HG03108 (cell line): ENCODE measurements at regions not wholly inside any gene's neighbourhood (a gene's known extent, or its start where the extent isn't known, plus 50 kb on each side); places are given as distances from the start of the nearest gene placed in this dataset.

Experiments
- ATAC-seq: cut with Tn5 transposase; IDR thresholded peaks from one replicate; pipeline ENCODE4 v1.9.1; 2021; ENCODE audit warnings: moderate library complexity; ENCODE audit not compliant: unreplicated experiment

DNA sequence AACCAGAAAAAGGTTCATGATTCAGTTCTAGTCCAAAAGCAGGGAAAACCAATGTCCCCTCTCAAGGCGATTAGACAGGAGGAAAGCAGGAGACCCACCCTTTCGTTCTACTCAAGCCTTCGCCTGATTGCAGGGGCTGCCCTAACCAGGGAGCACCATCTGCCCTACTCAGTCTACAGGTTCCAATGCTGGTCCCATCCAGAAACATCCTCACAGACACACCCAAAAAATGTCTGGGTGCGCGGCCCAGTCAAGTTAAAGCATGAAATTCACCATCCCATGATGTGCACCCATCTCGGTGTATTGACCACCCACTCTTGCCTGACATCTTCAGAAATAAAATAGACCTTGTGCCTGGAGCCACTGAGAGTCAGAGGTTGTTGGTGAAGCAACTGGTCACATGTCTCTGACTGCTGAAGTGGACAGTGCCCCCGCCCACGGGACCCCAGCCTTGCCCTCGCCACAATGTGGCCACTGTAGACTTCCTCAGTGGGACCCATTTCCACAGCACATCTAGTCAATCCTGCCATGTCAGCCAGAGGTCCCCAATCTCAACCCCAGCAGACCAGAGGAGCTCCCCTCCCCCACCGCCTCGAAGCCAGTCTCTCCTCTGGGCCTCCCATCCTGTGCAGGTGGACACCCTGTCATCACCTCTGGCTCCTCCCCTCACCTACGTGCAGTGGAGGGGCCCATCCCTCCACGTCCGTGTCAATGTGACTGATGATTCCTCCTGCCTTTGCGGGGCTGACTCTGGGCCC, 116.3 kb upstream of the PPP2R2D start:
- ATAC-seq = no peak

DNA sequence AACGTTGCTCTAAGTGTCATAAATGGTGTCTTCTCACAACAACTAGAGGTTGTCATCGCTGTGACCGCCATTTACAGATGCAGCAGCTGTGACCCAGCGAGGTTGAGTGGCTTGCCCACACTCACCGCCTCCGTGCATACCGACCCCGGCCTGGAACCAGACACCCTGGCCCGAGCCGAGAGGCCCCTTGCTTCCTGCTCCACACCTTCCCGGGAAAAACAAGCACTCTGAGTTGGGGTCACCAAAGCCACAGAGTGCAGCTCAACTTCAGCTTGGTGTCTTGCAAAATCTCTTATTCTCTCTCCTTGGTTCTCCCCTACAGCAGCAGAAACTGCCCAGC, 115.7 kb upstream of the PPP2R2D start:
- ATAC-seq = no peak

DNA sequence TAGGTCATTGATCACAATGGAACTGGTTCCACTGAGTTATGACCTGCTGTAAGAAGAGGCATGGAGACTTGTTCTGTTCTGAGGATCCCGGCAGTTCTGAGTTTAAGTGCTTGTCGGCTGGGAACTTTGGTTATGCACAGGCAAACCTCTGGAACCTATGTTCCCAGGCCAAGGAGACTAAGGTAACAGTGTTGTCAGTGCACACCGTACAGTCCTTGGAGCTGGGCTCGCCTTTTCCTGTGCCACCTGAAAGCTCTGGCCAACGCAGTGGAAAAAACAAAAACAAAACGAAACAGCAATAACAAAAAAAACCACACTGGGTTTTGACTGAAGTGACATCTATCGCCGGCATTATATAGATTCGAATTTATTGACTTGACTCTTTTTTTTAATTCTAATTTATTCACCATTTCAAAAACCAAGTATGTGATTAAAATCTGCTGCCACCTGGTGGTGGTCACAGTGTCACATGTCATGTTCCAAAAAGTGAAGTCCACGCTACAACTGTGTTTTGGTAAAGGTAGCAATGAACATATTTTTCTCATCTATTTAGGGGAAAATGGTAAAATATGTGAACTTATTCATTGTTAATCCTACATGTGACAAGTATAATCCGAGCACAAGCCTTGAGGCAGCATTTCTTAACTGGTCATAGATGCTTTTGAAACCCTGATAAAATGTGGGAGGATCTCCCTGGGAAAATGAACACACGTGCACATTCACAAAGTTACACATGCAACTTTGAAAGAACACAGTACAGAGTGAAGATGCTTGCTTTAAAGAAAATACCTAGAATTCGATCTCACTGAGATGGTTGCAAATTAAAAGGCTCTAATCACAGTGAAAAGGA, 113.8 kb upstream of the PPP2R2D start:
- no peak for ATAC-seq

DNA sequence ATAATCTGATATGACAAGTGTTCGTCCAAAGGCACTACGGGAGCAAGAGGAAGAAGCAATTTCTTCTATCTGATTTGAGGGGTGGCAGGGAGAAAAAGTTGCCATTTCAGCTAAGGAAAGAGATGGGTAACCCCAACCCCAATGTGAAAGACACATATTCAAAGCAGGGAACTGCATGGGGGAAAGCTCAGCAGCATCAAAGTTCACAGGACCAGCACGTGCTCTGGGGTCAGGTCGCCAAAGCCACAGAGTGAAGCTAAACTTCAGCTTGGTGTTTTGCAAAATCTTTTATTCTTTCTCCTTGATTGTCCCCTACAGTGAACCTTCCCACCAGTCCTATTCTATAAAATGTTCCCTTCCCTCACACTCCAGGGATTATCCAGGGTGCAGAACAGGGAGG, 112.8 kb upstream of the PPP2R2D start:
- no peak for ATAC-seq

DNA sequence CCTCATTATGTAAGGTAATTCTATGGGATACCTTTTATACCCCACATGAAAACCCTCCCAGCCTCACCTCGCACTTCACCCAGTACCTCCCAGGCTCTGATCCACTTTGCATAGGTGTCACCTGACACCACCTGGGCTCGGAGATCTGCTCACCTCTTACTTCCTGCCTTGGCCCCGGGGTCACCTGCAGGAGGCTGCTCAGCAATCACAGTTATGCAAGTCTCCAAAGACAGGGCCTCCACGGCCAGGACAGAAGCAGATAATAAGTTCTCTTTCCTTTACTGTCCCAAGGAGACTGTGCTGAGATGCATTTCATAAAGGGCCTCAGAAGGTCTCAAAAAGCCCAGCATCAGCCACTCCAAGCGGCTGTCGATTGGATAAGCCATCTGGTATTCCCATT, 112.4 kb upstream of the PPP2R2D start:
- no peak for ATAC-seq

DNA sequence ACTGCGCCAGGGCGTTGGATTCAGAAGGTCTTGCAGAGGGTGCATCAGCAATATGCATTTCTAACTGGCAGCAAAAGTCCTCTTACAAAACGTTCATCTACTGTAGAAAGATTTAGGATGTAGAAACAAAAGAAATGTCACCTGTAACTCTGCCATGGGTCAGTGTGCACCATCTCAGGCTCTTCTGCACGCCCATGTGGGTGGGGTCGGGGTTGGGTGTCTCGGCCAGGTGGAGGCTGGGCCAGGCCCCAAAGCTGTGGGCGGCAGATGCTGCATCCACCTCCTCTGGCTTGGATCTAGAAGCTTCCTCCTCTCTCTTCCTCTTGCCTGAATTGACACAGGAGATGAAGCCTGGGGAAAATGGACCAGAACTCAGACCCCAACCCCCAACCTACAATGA, 111.3 kb upstream of the PPP2R2D start:
- ATAC-seq = no peak

DNA sequence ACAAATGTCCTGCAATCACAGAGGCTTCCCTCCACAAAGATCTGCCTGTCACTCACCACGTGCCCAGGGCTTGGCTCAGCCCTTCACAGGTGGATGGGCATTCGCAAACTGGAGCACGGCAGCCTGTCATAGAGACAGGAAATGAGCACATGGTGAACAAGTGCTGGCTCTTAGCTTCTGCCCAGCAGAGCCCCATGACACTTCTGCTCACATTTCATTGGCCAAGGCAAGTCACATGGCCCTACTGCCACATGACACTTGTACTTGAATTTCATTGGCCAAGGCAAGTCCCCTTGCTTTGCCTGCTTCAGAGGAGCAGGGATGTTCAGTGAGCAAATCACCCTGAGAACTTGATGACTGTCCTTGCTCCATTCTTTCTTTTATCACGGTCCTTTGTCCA, 110.8 kb upstream of the PPP2R2D start:
- no peak for ATAC-seq

DNA sequence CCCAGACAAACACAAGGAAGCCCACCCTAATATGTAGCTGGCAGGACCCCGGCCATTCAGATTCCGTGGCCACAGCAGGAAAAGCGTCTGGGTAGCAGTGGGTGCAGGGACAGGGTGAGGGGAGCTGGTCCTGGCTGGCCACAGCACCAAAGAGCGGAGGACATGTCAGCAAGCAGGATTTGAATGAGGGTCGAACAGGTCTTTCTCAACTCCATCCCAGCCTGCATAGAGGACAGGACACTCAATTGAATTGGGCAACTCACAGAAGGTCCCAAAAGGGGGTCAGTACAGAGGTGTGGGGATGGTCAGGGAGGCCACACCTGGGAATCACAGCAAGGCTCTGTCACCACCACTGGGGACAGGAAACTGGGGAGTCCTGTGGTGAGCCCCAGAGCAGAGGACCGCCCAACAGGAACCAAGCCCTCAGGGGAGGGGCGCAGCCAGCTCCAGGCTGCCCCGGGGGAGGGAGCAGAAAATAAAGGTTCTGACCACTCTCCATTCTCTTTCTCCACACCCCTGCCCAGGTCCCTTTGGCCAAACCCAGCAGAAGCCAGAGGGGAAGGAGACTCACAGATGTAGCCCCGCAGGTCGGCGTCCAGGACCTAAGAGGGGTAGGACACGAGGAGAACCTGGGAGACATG, 108.7 kb upstream of the PPP2R2D start:
- no peak for ATAC-seq

DNA sequence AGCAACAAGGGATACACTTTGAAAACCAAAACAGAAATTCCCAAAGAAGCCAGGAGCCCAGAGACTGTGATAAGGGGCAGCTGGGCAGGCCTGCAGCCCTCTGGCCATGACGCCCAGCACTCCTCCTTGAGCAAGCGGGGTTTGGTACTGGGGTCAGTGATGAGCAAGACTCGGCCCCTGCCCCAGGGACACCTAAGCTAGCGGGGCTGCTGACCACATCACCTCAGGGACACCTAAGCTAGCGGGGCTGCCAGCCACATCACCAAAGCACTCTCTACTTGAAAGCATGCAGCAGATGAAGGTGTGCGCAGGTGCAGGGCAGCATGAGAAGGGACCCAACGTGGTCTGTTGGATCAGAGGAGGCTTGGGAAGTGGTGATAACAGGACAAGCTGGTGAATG, 108.0 kb upstream of the PPP2R2D start:
- no peak for ATAC-seq

DNA sequence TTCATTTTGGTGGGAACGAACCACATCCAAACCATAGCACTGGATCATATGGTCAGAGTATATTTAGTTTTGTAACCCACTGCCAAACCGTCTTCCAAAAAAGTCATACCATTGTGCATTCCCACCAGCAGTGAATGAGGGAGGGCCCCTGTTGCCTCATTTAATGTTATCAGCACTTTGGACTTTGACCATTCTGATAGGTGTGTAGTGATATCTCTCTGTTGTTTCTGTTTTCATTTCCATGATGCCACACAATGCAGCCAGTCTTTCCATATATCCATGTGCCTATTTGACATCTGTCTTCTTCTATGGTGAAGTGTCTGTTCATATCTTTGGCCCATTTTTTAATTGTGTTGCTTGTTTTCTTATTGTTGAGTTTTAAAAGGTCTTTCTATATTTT, 105.0 kb upstream of the PPP2R2D start:
- no peak for ATAC-seq

DNA sequence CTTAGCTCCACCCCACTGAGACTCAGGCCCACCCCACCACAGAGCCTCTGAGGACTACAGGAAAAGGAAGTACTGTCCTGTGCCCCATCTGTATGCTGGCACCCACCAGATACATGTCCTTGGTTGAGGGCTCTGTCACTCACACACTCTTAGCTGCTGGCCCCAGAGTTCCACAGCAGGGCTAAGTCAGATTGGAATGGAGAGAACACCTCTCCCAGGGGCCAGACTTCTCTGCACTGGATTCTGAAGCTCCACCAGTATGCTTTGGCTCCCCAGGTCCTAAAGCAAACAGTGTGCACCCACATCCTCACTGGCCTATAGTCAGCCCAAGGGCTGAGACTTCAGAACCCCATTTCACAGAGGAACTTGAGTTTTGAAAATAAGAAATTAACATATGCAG, 103.2 kb upstream of the PPP2R2D start:
- no peak for ATAC-seq

DNA sequence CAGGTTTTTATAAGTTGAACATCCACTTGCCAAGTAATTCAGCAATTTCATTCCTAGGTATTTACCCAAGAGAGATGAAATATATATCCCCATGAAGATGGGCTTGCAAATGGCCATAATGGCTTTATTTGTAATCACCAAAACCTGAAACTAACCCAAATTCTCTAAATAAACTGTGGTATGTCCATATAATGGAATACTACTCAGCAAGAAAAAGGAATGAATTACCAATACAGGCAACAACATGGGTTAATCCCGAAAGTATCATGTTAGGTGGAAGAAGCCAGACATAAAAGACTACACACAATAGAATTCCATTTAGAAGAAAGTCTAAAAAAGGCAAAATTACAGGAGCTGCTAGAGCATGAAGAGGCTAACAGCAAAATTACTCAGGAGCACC, 101.4 kb upstream of the PPP2R2D start:
- no peak for ATAC-seq

DNA sequence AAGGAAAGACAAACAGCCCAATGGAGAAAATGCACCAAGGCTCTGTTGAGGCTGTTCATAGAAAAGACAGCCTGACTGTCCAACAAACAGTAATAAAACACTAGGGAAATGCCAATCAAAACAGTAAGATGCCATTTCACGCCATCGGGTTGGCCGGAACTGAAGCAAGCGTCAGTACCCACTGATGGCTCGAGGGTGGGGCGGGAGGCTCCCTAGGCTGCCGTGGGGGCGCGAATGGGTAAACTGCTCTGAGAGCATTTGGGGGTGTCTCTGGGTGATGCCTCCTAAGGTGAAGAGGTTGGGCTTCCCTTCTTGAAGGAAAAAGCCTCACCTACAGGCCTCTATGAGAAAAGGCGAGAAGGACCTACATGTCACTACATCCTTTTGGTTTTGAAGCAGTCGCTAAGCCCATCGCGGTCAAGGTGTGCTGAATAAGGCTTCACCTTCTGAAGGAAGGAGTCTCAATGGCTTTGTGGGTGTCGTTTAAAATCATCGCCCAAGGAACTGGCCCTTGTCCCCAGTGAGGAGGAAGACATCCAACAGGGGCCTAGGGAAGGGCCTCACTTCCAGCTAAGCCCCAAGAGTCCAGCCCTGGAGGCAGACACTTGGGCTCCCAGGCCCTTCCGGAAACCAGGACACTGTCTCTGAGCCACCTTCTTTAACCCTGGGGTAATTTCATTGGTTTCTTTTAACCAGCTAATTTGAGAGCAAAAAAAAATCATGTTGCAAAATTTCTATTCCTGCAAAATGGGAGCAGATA, 98.5 kb upstream of the PPP2R2D start:
- no peak for ATAC-seq

DNA sequence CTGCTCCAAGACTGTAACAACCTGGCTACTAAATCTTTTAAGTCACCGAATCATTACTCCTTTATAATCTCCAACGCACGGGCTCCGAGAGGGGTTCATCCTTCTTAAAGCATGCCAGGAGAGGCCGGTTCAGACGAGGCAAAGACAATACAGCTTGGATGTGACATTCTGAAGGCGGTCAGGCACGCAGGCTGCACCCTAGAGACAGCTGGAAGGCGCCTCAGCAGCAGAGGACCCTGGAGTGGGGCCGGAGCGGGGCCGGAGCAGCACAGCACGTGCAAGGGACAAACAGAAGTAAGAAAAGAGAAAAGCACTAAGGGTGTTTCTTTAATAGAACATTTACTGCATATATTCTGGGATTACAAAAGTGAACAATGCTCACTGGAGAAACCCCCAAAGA, 97.8 kb upstream of the PPP2R2D start:
- no peak for ATAC-seq

DNA sequence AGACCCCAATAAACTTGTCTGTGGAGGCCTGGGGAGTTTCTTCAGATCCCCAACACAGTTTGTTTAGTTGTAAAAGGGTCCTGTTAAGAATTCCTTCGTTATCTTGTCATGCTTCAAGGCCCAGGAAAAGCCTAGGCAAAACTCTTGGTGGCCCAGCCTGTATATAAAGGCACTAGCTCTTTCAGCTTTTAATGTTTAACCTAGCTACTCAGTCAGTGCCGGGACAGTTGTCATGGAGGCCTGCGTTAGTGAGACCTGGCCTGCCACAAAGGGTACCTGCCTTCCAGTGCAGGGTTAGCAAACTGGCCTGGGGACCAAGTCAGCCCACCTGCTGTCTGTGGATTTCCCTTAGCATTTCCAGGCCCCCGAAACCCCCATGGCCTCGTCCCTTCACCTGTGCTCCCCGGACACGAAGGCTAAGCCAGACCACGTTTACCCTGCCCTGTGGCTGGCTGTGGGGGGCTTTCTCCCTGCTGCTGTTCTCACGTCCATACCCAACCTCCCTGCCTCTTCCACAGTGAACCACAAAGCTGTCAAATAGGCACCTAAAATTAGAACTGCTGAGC, 96.9 kb upstream of the PPP2R2D start:
- ATAC-seq = no peak

DNA sequence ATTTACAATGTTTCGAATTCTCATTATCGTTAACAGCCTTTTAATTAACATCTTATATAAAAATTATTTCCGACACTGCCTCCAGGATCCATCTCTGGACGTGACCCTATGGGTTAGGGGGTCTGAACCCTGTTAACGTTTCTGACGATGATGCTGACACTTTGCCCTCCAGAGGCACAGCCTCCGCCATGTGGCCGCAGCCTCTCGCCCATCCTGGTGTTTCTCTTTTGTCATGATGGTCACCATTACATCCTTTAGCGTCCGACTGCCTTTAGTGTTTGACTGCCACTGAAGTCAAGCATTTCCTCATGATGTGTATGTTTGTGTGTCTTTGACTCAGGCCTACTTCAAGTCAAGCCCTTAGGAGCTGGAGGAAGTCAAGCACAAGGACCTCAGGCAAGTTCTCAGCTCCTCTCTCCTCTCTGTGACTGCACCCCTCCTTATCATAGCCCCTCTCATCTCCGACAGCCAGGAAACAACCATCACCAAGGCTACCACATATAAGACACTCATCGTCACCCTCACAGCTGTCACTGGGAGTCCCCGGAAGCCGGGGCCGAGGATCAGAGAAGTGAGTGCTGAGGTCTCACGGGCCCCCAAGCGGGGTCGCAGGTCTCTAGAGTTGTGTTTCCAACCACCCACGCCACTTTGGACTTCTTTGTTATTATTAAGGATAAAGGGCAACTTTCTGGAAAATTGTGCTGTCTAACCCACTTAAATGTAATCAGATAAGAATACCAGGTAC, 96.1 kb upstream of the PPP2R2D start:
- ATAC-seq = no peak

DNA sequence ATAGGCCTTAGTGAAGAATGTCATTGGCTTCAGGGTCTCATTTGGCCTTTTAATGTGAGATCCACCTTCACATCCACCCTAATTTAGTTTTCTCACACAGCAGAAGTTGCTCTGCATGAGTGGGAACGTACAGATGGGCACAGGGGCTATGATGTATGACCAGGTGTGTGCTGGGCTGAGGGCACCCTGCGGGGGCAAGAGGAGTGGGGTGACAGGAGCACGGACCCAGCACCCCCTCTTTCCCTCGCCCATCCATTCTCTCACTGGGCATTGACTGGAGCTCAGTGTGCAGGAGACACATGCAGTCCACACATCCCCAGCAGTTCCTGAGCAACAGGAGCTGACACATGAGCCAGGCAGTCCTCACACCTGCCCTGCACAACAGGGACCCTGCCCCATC, 95.1 kb upstream of the PPP2R2D start:
- ATAC-seq = no peak

DNA sequence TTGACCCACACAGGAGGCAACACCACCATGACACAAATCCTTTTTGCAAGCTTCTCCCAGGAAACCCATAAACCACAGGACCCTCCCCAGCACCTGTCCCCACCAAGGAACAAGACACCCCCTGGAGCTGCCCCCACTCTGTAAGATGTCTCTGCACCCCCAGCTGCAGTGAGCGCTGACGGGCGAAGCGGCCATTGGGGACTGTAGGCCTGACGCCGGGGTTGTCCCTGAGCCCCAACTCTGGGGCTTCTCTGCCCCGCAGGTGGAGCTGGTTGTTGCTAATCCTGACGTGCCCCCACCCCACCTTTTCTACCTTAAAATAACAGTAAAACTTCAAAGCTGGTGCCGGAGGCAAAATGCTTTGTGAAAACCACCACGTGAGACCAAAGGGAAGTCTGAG, 94.7 kb upstream of the PPP2R2D start:
- ATAC-seq = no peak

DNA sequence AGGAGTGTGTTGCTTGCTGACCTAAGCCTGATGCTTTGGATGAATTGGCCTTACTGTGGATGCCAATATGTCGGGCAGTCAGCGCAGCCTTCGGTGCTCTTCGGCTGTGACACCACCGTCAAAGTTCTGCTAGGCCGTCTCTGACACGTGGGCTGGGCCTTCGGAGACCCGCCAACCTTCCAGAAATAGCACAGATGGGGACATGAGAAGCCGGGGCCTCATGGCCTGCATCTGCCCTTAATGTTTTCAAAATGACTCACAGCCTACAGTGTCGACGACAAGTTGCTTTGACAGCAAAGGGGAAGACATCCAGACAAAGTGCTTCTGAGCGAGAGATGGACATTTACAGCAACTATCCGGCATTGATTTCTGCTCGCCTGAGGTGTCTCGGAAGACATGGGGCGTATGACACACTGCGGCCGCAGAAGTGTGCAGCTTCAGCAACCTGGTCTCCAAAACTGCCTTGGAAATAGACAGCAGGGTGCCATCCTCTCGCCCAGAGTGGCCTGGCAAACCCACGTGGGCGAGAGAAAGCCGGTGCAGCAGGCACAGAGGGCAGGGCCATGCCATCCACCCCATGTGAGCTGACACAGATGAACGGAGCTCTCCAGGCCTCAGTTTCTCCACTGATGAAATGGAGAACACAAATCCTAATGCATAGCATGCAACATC, 94.0 kb upstream of the PPP2R2D start:
- no peak for ATAC-seq
